ENCODE measurements at regions not wholly inside any gene's neighbourhood (a gene's known extent, or its start where the extent isn't known, plus 50 kb on each side); places are given as distances from the start of the nearest gene placed in this dataset.

- H2AFZ ChIP-seq (ENCODE audit: low read length) = 0 out of 2 replicates have a peak overlapping the region, but pooled peaks have one; percentile 2
- no peaks in the 10 kb centered on the region for H3K79me1 ChIP-seq (ENCODE audit: low read depth, low read length)
- H3K9ac ChIP-seq (replicated peaks in 1 of 4; ENCODE audit: extremely low read depth in 1 of 4, low read depth in 3 of 4, low read length in 3 of 4) = no peak overlapping the region
- no peak overlapping the region for H3K56ac ChIP-seq (replicated peaks; ENCODE audit: insufficient read length, low read depth, low read length)
- FAIRE-seq (no peak), DNase-seq (ENCODE audit: low read depth in 1 of 2, low spot score in 2 of 2) (no peak)
- no peaks in the 10 kb centered on the region for H3K23me2 ChIP-seq (ENCODE audit: low read depth, low read length)
- POLR2A ChIA-PET (ENCODE audit: partially characterized antibody) = no interaction called here
- H2BK12ac ChIP-seq (ENCODE audit: low read depth, low read length) = no peak overlapping the region
- H3K79me2 ChIP-seq (ENCODE audit: control insufficient read depth in 1 of 2, insufficient read depth in 2 of 2, low read length in 2 of 2) = no peaks in the 10 kb centered on the region
- H3K18ac ChIP-seq (ENCODE audit: extremely low read depth, low read length) = no peak overlapping the region; the same call in 1 of the 2 replicates
- no peak overlapping the region for H3K4me2 ChIP-seq (ENCODE audit: insufficient read depth in 1 of 2, low read depth in 2 of 2, low read length in 2 of 2)
- no peaks in the 10 kb centered on the region for H3K36me3 ChIP-seq (ENCODE audit: control insufficient read depth in 2 of 4, insufficient read depth in 4 of 4, low read length in 3 of 4)
- H2BK15ac ChIP-seq (ENCODE audit: low read length) = no peak overlapping the region
- no peak overlapping the region for H2BK5ac ChIP-seq (ENCODE audit: low read depth, low read length)
- no peaks in the 10 kb centered on the region for H4K20me1 ChIP-seq (replicated peaks in 1 of 2; ENCODE audit: control insufficient read depth in 1 of 2, insufficient read depth in 2 of 2, low read length in 2 of 2)
- H3K27ac ChIP-seq (ENCODE audit: low read depth, low read length) = no peak overlapping the region
- no peak overlapping the region for H2AK5ac ChIP-seq (ENCODE audit: low read depth, low read length)
- 91% methylated on average over 4 of the region's 4 CpGs; no CpG with 5 or more reads in 1 of the 2 experiments for WGBS, 2 experiments (ENCODE audit: extremely low coverage in 1 of 2, insufficient coverage in 1 of 2, insufficient read length in 1 of 2, insufficient replicate concordance in 2 of 2, low coverage in 1 of 2, low lambda C conversion rate in 2 of 2, missing lambda C conversion rate in 1 of 2)
- no peak overlapping the region for H2BK20ac ChIP-seq (ENCODE audit: low read length)
- no peak overlapping the region for H3K4ac ChIP-seq (replicated peaks; ENCODE audit: insufficient read length, low read depth, low read length)
- peaks cover 0 to 3% (median 0%) of the 10 kb centered on the region in 4 experiments; a peak in 1 of 7 replicates for H3K4me1 ChIP-seq (replicated peaks in 1 of 4; ENCODE audit: control insufficient read depth in 3 of 4, insufficient read depth in 4 of 4, low read length in 3 of 4)
- H2BK120ac ChIP-seq (replicated peaks; ENCODE audit: low read depth, low read length) = no peak overlapping the region
- no peak overlapping the region for H4K5ac ChIP-seq (ENCODE audit: insufficient read length, low read depth, low read length)
- CTCF ChIA-PET (ENCODE audit: partially characterized antibody) = no interaction called here
- H3K27me3 ChIP-seq (replicated peaks in 1 of 4; ENCODE audit: control insufficient read depth in 3 of 4, extremely low read depth in 1 of 4, insufficient read depth in 3 of 4, low read length in 3 of 4) = no peaks in the 10 kb centered on the region
- H3K9me3 ChIP-seq (ENCODE audit: insufficient read depth in 2 of 2, low read depth in 1 of 2, low read length in 1 of 2) = no peaks in the 10 kb centered on the region
- no peak overlapping the region for H4K91ac ChIP-seq (replicated peaks; ENCODE audit: insufficient read length, low read length)
- H3K14ac ChIP-seq (ENCODE audit: insufficient read length) = no peak overlapping the region
- H4K8ac ChIP-seq (ENCODE audit: extremely low read depth, insufficient read depth, low read length) = no peak overlapping the region
- H3K23ac ChIP-seq (ENCODE audit: insufficient read length) = no peak overlapping the region
- no peak overlapping the region for H3K4me3 ChIP-seq (ENCODE audit: extremely low read depth in 1 of 4, insufficient read depth in 2 of 4, low read depth in 3 of 4, low read length in 4 of 4)
- TF ChIP-seq TCF12 (IDR thresholded peaks at IDR 0.05; ENCODE audit: low read depth, low read length) = no peak
- TF ChIP-seq SRF (IDR thresholded peaks at IDR 0.05; ENCODE audit: low read depth, low read length) = no peak
- no peak for TF ChIP-seq HDAC6 (IDR thresholded peaks at IDR 0.05; ENCODE audit: low read depth, low read length)
- no peak for TF ChIP-seq KDM5A (IDR thresholded peaks at IDR 0.05; ENCODE audit: low read length)
- no peak for TF ChIP-seq PHF8 (conservative IDR thresholded peaks at IDR 0.05; ENCODE audit: low read depth, low read length)
- no peak for TF ChIP-seq ASH2L (IDR thresholded peaks at IDR 0.05; ENCODE audit: low read length)
- TF ChIP-seq RFX5 (IDR thresholded peaks at IDR 0.05; ENCODE audit: borderline replicate concordance, low read depth, low read length) = no peak
- no peak for TF ChIP-seq CTBP2 (IDR thresholded peaks at IDR 0.05; ENCODE audit: borderline replicate concordance, insufficient read depth, insufficient read length, low read length)
- TF ChIP-seq RNF2 (IDR thresholded peaks at IDR 0.05; ENCODE audit: borderline replicate concordance, low read depth, low read length, missing control alignments, poor library complexity, severe bottlenecking) = no peak
- no peak for TF ChIP-seq EZH2 (IDR thresholded peaks at IDR 0.05; ENCODE audit: low read depth, low read length, severe bottlenecking)
- no peak for TF ChIP-seq BCL11A (IDR thresholded peaks at IDR 0.05; ENCODE audit: low read depth in 2 of 2, low read length in 2 of 2)
- no peak for TF ChIP-seq TAF1 (IDR thresholded peaks at IDR 0.05; ENCODE audit: low read depth, low read length)
Measured at GRCh38 chr13:22495819-22496218, 685.0 kb upstream of the SGCG start.
